GM21367 (cell line): ENCODE measurements at regions not wholly inside any gene's neighbourhood (a gene's known extent, or its start where the extent isn't known, plus 50 kb on each side); places are given as distances from the start of the nearest gene placed in this dataset.

Experiments
- ATAC-seq: cut with Tn5 transposase; IDR thresholded peaks from one replicate; pipeline ENCODE4 v1.9.1; 2021; ENCODE audit not compliant: unreplicated experiment

DNA sequence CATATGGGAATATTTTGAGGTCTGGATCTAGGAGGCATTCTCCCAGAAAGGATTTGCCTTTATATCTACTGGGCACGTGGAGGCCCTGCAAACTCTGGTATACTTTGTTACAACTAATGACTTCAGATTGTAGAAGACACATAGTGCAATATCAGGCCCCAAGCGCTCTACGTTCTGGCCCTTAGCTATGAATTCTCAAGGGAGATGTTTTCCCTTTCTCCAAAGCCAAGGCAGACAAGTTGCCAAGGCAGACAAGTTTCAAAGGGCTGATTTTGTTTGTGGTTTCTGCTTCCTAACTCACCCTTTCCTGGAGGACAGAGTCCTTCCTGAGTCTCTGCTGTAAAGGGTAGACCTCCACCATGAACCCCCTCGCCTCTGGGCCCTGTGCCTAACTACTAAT is 99.4 kb upstream of the CTTNBP2 start:
- ATAC-seq, result no peak

- no peak for ATAC-seq
Observed at GRCh38 chr7:117973975-117974374, 100.7 kb upstream of the CTTNBP2 start.

GRCh38 chr7:117974891-117975290 is 101.7 kb upstream of the CTTNBP2 start:
- ATAC-seq, result no peak

DNA sequence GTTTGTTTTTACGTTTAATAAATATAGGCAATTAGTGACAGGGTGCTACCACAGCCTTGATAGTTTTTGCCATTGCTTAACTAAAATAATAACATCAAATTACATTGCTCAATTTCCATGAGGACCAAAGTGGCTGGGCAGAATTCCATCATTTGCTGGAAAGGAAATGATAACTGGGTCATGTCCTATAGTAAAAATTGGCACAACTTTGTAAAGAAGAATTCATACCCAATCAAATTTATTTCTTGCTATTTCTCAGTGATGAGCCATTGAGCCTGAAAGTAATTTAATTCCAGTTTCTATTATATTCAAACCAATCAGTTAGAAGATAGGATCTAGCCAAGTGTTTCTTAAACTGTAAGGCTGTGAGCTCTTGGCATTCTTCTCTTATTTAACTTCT is 102.2 kb upstream of the CTTNBP2 start:
- ATAC-seq, result no peak

- ATAC-seq, result no peak
Observed at GRCh38 chr7:117979954-117980497, 106.8 kb upstream of the CTTNBP2 start.

- no peak for ATAC-seq
Observed at GRCh38 chr7:117982071-117983055, 109.1 kb upstream of the CTTNBP2 start.

DNA sequence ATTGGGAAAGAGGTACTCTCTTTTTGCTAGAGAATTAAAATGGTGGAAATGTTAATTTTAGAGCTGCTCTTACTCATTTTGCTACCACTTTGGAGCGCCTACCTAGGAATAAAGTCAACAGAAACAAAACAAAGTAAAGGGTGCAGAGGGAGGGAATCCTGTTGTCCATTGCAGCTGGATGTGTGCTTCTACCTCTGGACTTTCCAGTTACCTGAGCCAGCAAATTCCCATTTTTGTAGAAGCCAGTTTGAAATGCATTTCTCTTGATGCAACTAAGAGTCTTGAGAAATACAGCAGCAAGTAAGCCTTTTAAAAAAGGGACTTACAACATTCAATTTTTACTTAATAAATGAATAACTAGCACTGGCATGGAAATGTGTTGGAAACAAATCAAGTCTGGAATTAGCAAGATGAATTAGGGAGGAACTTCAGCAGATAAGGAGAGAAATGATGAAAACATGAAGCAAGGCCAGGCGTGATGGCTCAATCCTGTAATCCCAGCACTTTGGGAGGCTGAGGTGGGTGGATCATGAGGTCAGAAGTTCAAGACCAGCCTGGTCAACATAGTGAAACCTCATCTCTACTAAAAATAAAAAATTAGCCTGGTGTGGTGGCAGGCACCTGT is 113.5 kb upstream of the CTTNBP2 start:
- ATAC-seq, result no peak

GRCh38 chr7:117990834-117991233 is 117.6 kb upstream of the CTTNBP2 start:
- no peak for ATAC-seq

- ATAC-seq, result no peak
Observed at GRCh38 chr7:117992635-117993376, 119.6 kb upstream of the CTTNBP2 start.

GRCh38 chr7:117993377-117994003 is 120.2 kb upstream of the CTTNBP2 start:
- ATAC-seq, result peak; percentile 98

GRCh38 chr7:117995850-117996650 is 122.8 kb upstream of the CTTNBP2 start:
- no peak for ATAC-seq

DNA sequence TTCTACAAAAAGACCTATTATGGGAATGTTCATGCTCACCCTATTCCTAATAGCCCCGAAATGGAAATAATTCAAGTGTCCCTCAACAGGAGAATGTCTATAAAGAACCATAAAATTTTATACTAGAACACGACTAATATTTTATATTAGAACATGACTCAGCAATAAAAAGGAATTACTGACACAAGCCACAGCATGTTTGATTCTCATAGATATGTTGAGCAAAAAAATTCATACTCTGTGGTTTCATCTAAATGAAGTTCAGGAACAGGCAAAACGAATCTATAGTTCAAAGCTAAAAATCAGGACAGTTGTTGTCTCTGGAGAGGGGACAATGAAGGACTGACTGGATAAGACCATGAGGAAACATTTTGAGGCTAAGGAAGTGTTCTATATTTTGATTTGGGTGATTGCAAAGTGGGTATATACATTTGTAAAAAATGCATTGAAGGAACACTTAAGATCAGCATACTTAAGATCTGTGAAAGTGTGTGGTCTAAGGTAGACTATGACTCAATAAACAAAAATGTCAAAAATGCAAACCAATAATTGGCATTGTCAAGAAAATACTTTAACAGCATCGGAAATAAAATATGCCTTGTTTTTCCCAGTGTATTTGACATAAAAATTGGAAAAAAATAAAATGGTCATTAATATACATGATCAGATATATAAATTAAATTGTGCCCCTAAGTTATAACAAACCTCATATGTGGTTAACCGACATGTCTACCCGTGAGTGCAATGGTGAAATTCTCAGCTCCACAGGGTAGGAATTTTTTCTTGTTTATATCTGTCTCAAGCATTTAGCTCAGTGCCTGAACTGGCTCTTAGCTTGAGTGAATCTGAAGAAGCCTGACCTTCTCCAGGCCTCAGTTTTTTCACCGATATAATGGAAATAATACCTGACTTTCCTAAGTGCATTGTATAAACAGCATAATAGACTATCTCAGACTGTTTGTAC is 124.9 kb upstream of the CTTNBP2 start:
- ATAC-seq, result no peak

DNA sequence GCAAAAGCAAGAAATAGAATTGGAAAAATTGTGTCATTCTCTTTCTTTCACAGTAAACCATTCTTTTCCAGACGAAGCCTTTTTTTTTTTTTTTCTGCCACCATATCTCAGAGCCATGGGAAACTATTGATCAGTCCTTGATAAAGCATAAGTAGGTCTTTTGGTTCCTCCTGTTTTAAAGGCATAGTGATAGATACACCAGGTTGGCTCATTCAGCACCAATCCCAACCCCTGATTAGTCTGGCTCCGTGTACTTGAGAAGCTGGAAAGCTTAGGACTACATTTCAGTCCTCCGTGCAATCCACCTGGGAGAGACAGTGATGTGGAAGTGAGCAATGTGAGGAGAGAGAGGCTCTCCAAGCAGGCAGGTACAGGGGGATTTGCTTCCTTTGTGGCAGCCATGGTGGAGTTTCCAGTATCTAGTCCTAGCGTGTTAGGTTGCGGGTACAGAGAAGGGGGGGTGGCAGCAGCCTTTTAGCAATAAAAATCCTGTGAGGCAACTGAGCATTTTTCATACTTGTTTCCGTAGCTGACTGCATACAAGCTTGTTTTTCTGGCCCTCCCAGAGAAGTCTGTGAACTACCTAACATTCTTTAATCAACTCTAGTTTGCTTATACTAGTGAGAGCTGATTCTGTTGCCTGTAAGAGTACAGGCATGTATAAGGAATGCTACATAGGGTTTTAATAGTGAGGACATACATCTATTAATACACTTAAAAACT is 127.4 kb upstream of the CTTNBP2 start:
- ATAC-seq, result no peak

GRCh38 chr7:118003476-118003875 is 130.2 kb upstream of the CTTNBP2 start:
- no peak for ATAC-seq

DNA sequence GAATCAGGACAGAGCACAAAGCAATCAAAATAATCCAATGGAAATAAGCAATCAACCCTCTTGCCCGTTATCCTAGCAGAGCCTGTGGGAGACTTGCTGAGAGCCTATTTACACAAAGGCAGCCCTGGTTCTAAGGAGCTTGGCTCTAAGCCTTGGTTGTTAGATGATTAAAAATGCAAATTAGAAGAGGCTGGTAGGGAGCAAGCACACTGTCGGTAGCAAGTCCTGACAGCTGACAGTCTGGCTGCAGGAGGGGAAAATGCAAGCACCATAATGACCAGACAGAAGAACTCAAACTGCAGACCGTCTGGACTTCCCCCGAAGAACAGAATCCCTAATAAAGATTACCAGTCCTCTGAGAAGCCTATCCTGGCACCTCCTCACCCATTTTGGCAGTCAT is 131.8 kb upstream of the CTTNBP2 start:
- no peak for ATAC-seq

DNA sequence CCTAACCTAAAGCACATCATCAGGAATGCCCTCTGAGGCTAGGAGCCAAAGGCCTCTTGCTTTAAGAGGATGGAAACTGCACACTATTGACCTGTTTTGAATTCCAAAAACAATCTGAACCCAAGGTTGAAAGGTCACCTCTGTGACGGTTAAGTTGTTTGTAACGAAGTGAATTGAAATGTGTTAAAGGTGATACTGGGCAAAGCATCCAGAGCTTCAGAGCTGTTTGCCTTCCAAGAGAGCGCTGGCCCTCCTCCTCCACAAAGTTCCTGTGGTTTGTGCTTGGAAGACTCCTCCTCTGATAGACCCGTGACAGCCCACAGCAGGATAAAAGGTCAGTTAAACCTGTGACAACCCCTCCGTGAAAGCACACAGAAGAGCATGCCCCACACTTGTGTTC is 133.7 kb upstream of the CTTNBP2 start:
- ATAC-seq, result no peak

GRCh38 chr7:118009419-118009818 is 136.2 kb upstream of the CTTNBP2 start:
- ATAC-seq, result no peak

DNA sequence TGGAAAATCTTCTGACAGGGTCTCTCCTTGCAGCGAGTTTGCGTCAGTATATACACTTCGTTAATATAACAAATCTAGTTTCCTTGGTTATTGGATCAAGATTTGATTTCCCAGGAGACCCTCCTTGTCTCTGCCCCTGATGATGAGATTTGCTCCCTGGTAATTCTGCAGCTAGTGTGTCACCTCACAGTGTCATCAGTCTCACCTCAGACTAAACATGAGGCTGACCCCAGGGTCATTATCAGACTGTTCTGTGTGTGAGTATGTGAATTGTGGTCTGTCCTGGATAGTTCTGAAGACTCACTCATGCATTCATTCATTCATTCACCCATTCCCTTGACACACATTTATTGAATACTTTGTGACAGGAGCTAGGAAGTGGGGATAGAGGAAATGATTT is 138.4 kb upstream of the CTTNBP2 start:
- no peak for ATAC-seq
